ENCODE measurements at regions not wholly inside any gene's neighbourhood (a gene's known extent, or its start where the extent isn't known, plus 50 kb on each side); places are given as distances from the start of the nearest gene placed in this dataset.
"Not testable (repeated sequence)": the region's sequence is repeated elsewhere in the genome, so short reads cannot be mapped to it uniquely, and the experiment has no call there.

- no peak for DNase-seq (ENCODE audit: low spot score)
These were observed 515.7 kb downstream of the FRK start for GRCh38 chr6:115544765-115545671.

GRCh38 chr6:115540077-115540869 lies 520.4 kb downstream of the FRK start:
- DNase-seq (ENCODE audit: low spot score) = no peak

GRCh38 chr6:115539531-115539930 lies 521.2 kb downstream of the FRK start:
- no peak for DNase-seq (ENCODE audit: low spot score)

GRCh38 chr6:115524821-115525220 lies 535.9 kb downstream of the FRK start:
- DNase-seq (ENCODE audit: low spot score) = no peak

GRCh38 chr6:115521747-115522146 lies 538.9 kb downstream of the FRK start:
- DNase-seq (ENCODE audit: low spot score) = not testable (repeated sequence)

- DNase-seq (ENCODE audit: low spot score) = no peak
These were observed 546.0 kb downstream of the FRK start for GRCh38 chr6:115514656-115515055.

- no peak for DNase-seq (ENCODE audit: low spot score)
These were observed 547.8 kb downstream of the FRK start for GRCh38 chr6:115512923-115513322.

- no peak for DNase-seq (ENCODE audit: low spot score)
These were observed 548.9 kb downstream of the FRK start for GRCh38 chr6:115511771-115512170.

GRCh38 chr6:115502432-115502831 lies 558.3 kb downstream of the FRK start:
- DNase-seq (ENCODE audit: low spot score) = not testable (repeated sequence)

- no peak for DNase-seq (ENCODE audit: low spot score)
These were observed 565.5 kb downstream of the FRK start for GRCh38 chr6:115495184-115495583.

GRCh38 chr6:115487331-115487730 lies 573.4 kb downstream of the FRK start:
- DNase-seq (ENCODE audit: low spot score) = no peak

- no peak for DNase-seq (ENCODE audit: low spot score)
These were observed 575.3 kb downstream of the FRK start for GRCh38 chr6:115485400-115485799.

GRCh38 chr6:115480543-115480942 lies 580.1 kb downstream of the FRK start:
- DNase-seq (ENCODE audit: low spot score) = not testable (repeated sequence)

GRCh38 chr6:115474443-115475041 lies 586.1 kb downstream of the FRK start:
- no peak for DNase-seq (ENCODE audit: low spot score)

GRCh38 chr6:115468272-115469005 lies 592.3 kb downstream of the FRK start:
- no peak for DNase-seq (ENCODE audit: low spot score)

- DNase-seq (ENCODE audit: low spot score) = no peak
These were observed 593.0 kb downstream of the FRK start for GRCh38 chr6:115467726-115468125.

- DNase-seq (ENCODE audit: low spot score) = no peak
These were observed 599.8 kb downstream of the FRK start for GRCh38 chr6:115460913-115461312.

GRCh38 chr6:115456848-115457247 lies 603.8 kb downstream of the FRK start:
- DNase-seq (ENCODE audit: low spot score) = no peak

- DNase-seq (ENCODE audit: low spot score) = no peak
These were observed 616.7 kb downstream of the FRK start for GRCh38 chr6:115443825-115444478.

- no peak for DNase-seq (ENCODE audit: low spot score)
These were observed 618.4 kb downstream of the FRK start for GRCh38 chr6:115442323-115442722.

- no peak for DNase-seq (ENCODE audit: low spot score)
These were observed 619.0 kb downstream of the FRK start for GRCh38 chr6:115441651-115442050.
